ENCODE measurements at regions not wholly inside any gene's neighbourhood (a gene's known extent, or its start where the extent isn't known, plus 50 kb on each side); places are given as distances from the start of the nearest gene placed in this dataset.

GRCh38 chr17:34481779-34482178, 97.6 kb upstream of the TMEM132E start:
- TF ChIP-seq, protein P1, sequence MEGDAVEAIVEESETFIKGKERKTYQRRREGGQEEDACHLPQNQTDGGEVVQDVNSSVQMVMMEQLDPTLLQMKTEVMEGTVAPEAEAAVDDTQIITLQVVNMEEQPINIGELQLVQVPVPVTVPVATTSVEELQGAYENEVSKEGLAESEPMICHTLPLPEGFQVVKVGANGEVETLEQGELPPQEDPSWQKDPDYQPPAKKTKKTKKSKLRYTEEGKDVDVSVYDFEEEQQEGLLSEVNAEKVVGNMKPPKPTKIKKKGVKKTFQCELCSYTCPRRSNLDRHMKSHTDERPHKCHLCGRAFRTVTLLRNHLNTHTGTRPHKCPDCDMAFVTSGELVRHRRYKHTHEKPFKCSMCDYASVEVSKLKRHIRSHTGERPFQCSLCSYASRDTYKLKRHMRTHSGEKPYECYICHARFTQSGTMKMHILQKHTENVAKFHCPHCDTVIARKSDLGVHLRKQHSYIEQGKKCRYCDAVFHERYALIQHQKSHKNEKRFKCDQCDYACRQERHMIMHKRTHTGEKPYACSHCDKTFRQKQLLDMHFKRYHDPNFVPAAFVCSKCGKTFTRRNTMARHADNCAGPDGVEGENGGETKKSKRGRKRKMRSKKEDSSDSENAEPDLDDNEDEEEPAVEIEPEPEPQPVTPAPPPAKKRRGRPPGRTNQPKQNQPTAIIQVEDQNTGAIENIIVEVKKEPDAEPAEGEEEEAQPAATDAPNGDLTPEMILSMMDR (IDR thresholded peaks at IDR 0.05) = no peak
- no peak for TF ChIP-seq EP300 (IDR thresholded peaks at IDR 0.05)
- TF ChIP-seq POLR2AphosphoS5 (IDR thresholded peaks at IDR 0.05) = no peak
- no peak for TF ChIP-seq POLR2A (IDR thresholded peaks at IDR 0.05)
